ENCODE measurements at regions not wholly inside any gene's neighbourhood (a gene's known extent, or its start where the extent isn't known, plus 50 kb on each side); places are given as distances from the start of the nearest gene placed in this dataset.

DNA sequence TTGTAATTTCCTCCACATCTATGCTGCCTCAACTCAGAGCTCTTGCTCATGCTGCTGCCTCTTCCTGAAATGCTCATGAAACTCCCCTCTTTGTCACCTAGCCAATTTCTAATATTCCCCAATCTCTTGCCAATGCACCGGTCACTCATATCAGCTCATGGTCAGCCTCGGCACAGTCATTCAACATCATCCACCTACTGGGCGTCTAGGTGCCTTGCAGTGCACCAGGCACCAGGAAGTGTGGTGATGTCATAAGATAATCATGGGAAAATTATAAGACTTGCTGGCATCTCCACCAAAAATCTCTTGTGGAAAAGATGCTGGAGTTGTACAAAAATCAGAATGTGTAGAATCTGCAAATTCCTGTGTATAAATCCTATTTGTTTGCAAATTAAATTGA is 52.6 kb upstream of the RAB27B start:
- Histone ChIP-seq H4K20me1 (ENCODE audit: control insufficient read depth, insufficient read depth, low read length, poor library complexity, severe bottlenecking) (no peaks in the 10 kb centered on the region), H3K79me2 (ENCODE audit: control insufficient read depth, insufficient read depth, low read length) (no peaks in the 10 kb centered on the region), H3K4me2 (replicated peaks; ENCODE audit: low read depth, low read length, poor library complexity, severe bottlenecking) (no peak overlapping the region), H3K4me3 (ENCODE audit: control extremely low read depth in 1 of 5, extremely low read depth in 1 of 5, insufficient read depth in 1 of 5, low read depth in 2 of 5, low read length in 4 of 5) (no peak overlapping the region), H3K4me1 (ENCODE audit: control insufficient read depth in 2 of 2, insufficient read depth in 2 of 2, low read length in 2 of 2) (no peaks in the 10 kb centered on the region), H3K36me3 (replicated peaks in 1 of 2; ENCODE audit: control extremely low read depth in 1 of 2, control insufficient read depth in 1 of 2, extremely low read depth in 1 of 2, insufficient read depth in 2 of 2, low read length in 1 of 2) (no peaks in the 10 kb centered on the region), H3K27me3 (replicated peaks in 1 of 4; ENCODE audit: control extremely low read depth in 1 of 4, control insufficient read depth in 3 of 4, insufficient read depth in 4 of 4, low read length in 3 of 4) (no peaks in the 10 kb centered on the region), H2AFZ (ENCODE audit: insufficient read depth, low read depth, low read length, poor library complexity, severe bottlenecking) (no peak overlapping the region), H3K9me3 (ENCODE audit: control extremely low read depth in 1 of 3, control insufficient read depth in 2 of 3, insufficient read depth in 1 of 3, low read length in 2 of 3) (peaks cover 0 to 5% (median 0%) of the 10 kb centered on the region in 3 donors), H3K9ac (ENCODE audit: low read length) (no peak overlapping the region), H3K27ac (ENCODE audit: low read length in 2 of 2) (no peak overlapping the region)
- no peaks in the 10 kb centered on the region for H3K27me3 Mint-ChIP-seq
- CTCF ChIA-PET: no interaction called here
- intact Hi-C loops (cut with micrococcal nuclease): no loop called here
- no peaks in the 10 kb centered on the region for H3K4me1 Mint-ChIP-seq
- no peaks in the 10 kb centered on the region for H3K9me3 Mint-ChIP-seq (ENCODE audit: insufficient read depth)
- DNase-seq: no peak
- no peak overlapping the region for H3K27ac Mint-ChIP-seq
- no peak overlapping the region for H3K4me3 Mint-ChIP-seq
- no peak for ATAC-seq (ENCODE audit: low read depth)
- TF ChIP-seq, protein P1, sequence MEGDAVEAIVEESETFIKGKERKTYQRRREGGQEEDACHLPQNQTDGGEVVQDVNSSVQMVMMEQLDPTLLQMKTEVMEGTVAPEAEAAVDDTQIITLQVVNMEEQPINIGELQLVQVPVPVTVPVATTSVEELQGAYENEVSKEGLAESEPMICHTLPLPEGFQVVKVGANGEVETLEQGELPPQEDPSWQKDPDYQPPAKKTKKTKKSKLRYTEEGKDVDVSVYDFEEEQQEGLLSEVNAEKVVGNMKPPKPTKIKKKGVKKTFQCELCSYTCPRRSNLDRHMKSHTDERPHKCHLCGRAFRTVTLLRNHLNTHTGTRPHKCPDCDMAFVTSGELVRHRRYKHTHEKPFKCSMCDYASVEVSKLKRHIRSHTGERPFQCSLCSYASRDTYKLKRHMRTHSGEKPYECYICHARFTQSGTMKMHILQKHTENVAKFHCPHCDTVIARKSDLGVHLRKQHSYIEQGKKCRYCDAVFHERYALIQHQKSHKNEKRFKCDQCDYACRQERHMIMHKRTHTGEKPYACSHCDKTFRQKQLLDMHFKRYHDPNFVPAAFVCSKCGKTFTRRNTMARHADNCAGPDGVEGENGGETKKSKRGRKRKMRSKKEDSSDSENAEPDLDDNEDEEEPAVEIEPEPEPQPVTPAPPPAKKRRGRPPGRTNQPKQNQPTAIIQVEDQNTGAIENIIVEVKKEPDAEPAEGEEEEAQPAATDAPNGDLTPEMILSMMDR (IDR thresholded peaks at IDR 0.05): no peak
- no peak for TF ChIP-seq EZH2 (IDR thresholded peaks at IDR 0.05; ENCODE audit: borderline replicate concordance, insufficient read depth, low read depth, low read length, poor library complexity, severe bottlenecking)
- WGBS (ENCODE audit: insufficient coverage): no CpG with 5 or more reads among the region's 3 CpGs
- POLR2A ChIA-PET: no interaction called here

DNA sequence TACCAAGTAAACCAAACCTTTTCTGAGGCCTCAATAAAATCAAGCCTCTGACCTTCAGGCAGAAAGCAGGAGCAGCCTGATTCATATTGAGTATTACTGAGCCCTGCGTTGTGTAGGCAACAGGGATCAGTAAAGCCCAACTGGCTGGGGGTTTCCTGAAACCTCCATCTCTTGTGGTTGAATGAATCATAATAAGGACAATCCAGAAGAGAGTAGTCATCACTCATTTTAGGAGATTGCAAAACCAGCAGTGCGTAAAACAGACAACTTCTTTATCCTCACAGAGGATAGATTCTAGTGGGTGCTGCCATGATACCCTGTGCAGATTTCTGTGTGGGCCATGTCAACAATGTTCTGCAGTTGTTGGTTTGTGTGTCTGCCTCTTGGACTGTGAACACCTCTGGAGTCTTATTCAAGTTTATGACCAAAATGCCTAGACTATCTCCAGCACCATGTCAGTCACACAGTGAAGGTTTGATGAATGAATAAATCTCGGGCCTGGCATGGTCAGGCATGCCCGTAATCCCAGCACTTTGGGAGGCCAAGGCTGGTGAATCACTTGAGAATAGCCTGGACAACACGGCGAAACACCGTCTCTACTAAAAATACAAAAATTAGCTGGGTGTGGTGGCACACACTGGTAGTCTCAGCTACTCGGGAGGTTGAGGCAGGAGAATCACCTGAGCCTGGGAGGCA is 51.8 kb upstream of the RAB27B start:
- intact Hi-C loops (cut with micrococcal nuclease): no loop called here
- no peak overlapping the region for H3K27ac Mint-ChIP-seq
- ATAC-seq (ENCODE audit: low read depth): no peak

More for the DNA sequence above, 51.8 kb upstream of the RAB27B start:
- Histone ChIP-seq H3K9ac (ENCODE audit: low read length) (no peak overlapping the region), H3K27me3 (replicated peaks in 1 of 4; ENCODE audit: control extremely low read depth in 1 of 4, control insufficient read depth in 3 of 4, insufficient read depth in 4 of 4, low read length in 3 of 4) (no peaks in the 10 kb centered on the region), H3K79me2 (ENCODE audit: control insufficient read depth, insufficient read depth, low read length) (no peaks in the 10 kb centered on the region), H3K4me1 (ENCODE audit: control insufficient read depth in 2 of 2, insufficient read depth in 2 of 2, low read length in 2 of 2) (no peaks in the 10 kb centered on the region), H3K36me3 (replicated peaks in 1 of 2; ENCODE audit: control extremely low read depth in 1 of 2, control insufficient read depth in 1 of 2, extremely low read depth in 1 of 2, insufficient read depth in 2 of 2, low read length in 1 of 2) (no peaks in the 10 kb centered on the region), H3K9me3 (ENCODE audit: control extremely low read depth in 1 of 3, control insufficient read depth in 2 of 3, insufficient read depth in 1 of 3, low read length in 2 of 3) (peaks cover 0 to 5% (median 0%) of the 10 kb centered on the region in 3 donors), H2AFZ (ENCODE audit: insufficient read depth, low read depth, low read length, poor library complexity, severe bottlenecking) (no peak overlapping the region), H4K20me1 (ENCODE audit: control insufficient read depth, insufficient read depth, low read length, poor library complexity, severe bottlenecking) (no peaks in the 10 kb centered on the region), H3K4me3 (ENCODE audit: control extremely low read depth in 1 of 5, extremely low read depth in 1 of 5, insufficient read depth in 1 of 5, low read depth in 2 of 5, low read length in 4 of 5) (no peak overlapping the region), H3K27ac (ENCODE audit: low read length in 2 of 2) (no peak overlapping the region), H3K4me2 (replicated peaks; ENCODE audit: low read depth, low read length, poor library complexity, severe bottlenecking) (no peak overlapping the region)
- CTCF ChIA-PET: no interaction called here
- WGBS (ENCODE audit: insufficient coverage): 86% methylated on average over 5 of the region's 8 CpGs
- Mint-ChIP-seq H3K4me3 (no peak overlapping the region), H3K4me1 (no peaks in the 10 kb centered on the region), H3K27me3 (no peaks in the 10 kb centered on the region), H3K9me3 (ENCODE audit: insufficient read depth) (no peaks in the 10 kb centered on the region)
- no peak for DNase-seq
- POLR2A ChIA-PET: no interaction called here
- TF ChIP-seq, protein P1 (IDR thresholded peaks at IDR 0.05): no peak
- no peak for TF ChIP-seq EZH2 (IDR thresholded peaks at IDR 0.05; ENCODE audit: borderline replicate concordance, insufficient read depth, low read depth, low read length, poor library complexity, severe bottlenecking)
